PC-9 (cell line): ENCODE measurements at regions not wholly inside any gene's neighbourhood (a gene's known extent, or its start where the extent isn't known, plus 50 kb on each side); places are given as distances from the start of the nearest gene placed in this dataset.

Experiments
- BruUV-seq: library from RNA; stranded (reverse); fragments of 400-500 nt; replicated peaks from 2 replicates; lab custom pipeline; 2021; lab: Mats Ljungman, UMichigan
- CTCF ChIA-PET: fragments of 300-600 bp; sonication (Branson Sonifier 250); formaldehyde crosslinking; loops from one replicate; lab custom pipeline; 2022; ENCODE audit warnings: antibody characterized with exemption; lab: Charles Lee
- POLR2A ChIA-PET: fragments of 300-600 bp; sonication (Branson Sonifier 250); formaldehyde crosslinking; loops from one replicate; lab custom pipeline; 2022; ENCODE audit warnings: antibody characterized with exemption; ENCODE audit not compliant: unreplicated experiment; lab: Charles Lee
- DNase-seq, 2 experiments: peaks; one replicate each; pipeline versions ENCODE4 v3.0.0 to v3.0.0-alpha.2; 2015 to 2022; ENCODE audit warnings: mixed read lengths in 1 of 2
- H2AFZ ChIP-seq: fragments of 200-600 bp; sonication (generic); 2 replicates; pipeline ENCODE4 v1.8.1; 2017; ENCODE audit warnings: antibody characterized with exemption
- H3F3A ChIP-seq: fragments of 200-600 bp; sonication (generic); 2 replicates; pipeline ENCODE4 v1.8.1; 2017; ENCODE audit warnings: antibody characterized with exemption, mild to moderate bottlenecking, low read depth; ENCODE audit not compliant: insufficient read depth
- H3K27ac ChIP-seq: fragments of 200-600 bp; sonication (generic); 2 replicates; pipeline ENCODE4 v1.6.1; 2016; ENCODE audit warnings: mixed run types
- H3K27me3 ChIP-seq: fragments of 200-600 bp; sonication (generic); 2 replicates; pipeline ENCODE4 v1.6.1; 2016; ENCODE audit warnings: low read depth, mixed run types; ENCODE audit not compliant: insufficient read depth
- H3K36me3 ChIP-seq: fragments of 200-600 bp; sonication (generic); 2 replicates; pipeline ENCODE4 v1.6.1; 2016; ENCODE audit warnings: low read depth, mixed run types
- H3K4me1 ChIP-seq: fragments of 200-600 bp; sonication (generic); replicated peaks from 2 replicates; pipeline ENCODE4 v1.6.1; 2016; ENCODE audit warnings: mixed run types; ENCODE audit not compliant: insufficient read depth
- H3K4me2 ChIP-seq: fragments of 200-600 bp; sonication (generic); 2 replicates; pipeline ENCODE4 v1.6.1; 2017; ENCODE audit warnings: mixed run types
- H3K4me3 ChIP-seq: fragments of 200-600 bp; sonication (generic); 2 replicates; pipeline ENCODE4 v1.6.1; 2016; ENCODE audit warnings: mixed run types
- H3K79me2 ChIP-seq: fragments of 200-600 bp; sonication (generic); 2 replicates; pipeline ENCODE4 v1.6.1; 2017; ENCODE audit warnings: low read depth, mixed run types
- H3K9me2 ChIP-seq: fragments of 200-600 bp; sonication (generic); 2 replicates; pipeline ENCODE4 v1.8.1; 2017; ENCODE audit warnings: mild to moderate bottlenecking; ENCODE audit not compliant: insufficient read depth
- H3K9me3 ChIP-seq: fragments of 200-600 bp; sonication (generic); 2 replicates; pipeline ENCODE4 v1.8.1; 2016; ENCODE audit warnings: low read depth; ENCODE audit not compliant: insufficient read depth
- H4K20me1 ChIP-seq: fragments of 200-600 bp; sonication (generic); 2 replicates; pipeline ENCODE4 v1.8.1; 2017; ENCODE audit not compliant: insufficient read depth
- EZH2 ChIP-seq: fragments of 200-600 bp; sonication (generic); IDR thresholded peaks from 2 replicates; pipeline ENCODE4 v1.8.0; 2017; ENCODE audit warnings: antibody characterized with exemption, low read depth
- intact Hi-C: fragments of 100-400 bp; cut with micrococcal nuclease; formaldehyde crosslinking; loops from one replicate; pipeline ENCODE4 v1.10.0; 2022; ENCODE audit not compliant: unreplicated experiment
- TF ChIP-seq, protein P1 (sequence below): fragments of 200-600 bp; sonication (generic); conservative IDR thresholded peaks from 2 replicates; pipeline ENCODE4 v1.6.1; 2017; ENCODE audit warnings: mixed run types, antibody characterized with exemption, mild to moderate bottlenecking, moderate library complexity

DNA sequence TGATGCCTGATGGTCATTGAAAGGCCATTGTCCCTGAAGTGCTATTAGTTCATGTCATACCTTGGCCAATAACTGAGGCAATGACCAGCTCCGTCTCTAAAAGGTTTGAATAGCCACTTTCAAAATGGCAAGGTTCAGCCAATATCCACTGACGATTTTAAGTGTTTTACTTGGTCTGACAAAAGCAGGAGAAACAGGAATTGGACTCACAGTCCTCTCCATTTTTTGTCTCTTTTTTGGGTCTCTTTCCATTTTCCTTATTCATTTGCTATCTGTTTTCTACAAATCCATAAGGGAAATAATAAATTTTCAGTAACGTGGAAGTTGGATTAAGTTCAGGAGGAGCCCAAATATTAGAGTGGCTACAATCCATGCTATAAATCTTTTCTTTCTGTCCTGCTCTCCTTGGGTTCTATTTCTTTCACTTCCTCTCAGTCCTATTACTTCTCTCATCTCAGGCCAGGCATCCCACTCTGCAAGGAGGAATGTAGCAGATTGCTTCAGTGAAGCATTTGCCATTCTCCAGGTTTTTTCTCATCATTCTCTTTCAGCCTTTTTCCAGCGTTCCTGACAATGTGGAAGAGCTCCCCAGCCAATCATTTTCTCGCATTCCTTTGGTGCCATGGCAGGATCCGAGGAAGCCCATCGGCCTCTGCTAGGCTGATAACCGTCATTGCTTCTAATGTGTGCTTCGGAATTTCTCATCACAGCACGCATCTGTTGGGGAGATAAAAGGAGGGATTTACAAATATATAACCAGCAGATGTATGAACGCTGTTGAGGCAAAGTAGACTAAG, 414.5 kb downstream of the ADGRL2 start:
- Histone ChIP-seq H3K36me3 (no peaks in the 10 kb centered on the region), H3K27ac (no peak overlapping the region), H3K4me1 (no peaks in the 10 kb centered on the region), H3K9me2 (no peaks in the 10 kb centered on the region), H3K4me2 (no peak overlapping the region), H2AFZ (no peak overlapping the region), H3F3A (no peaks in the 10 kb centered on the region), H3K9me3 (no peaks in the 10 kb centered on the region), H3K27me3 (no peaks in the 10 kb centered on the region), H3K4me3 (no peak overlapping the region), H4K20me1 (no peaks in the 10 kb centered on the region), H3K79me2 (no peaks in the 10 kb centered on the region)
- intact Hi-C loops, result no loop called here
- TF ChIP-seq EZH2, result no peak
- TF ChIP-seq, protein P1, sequence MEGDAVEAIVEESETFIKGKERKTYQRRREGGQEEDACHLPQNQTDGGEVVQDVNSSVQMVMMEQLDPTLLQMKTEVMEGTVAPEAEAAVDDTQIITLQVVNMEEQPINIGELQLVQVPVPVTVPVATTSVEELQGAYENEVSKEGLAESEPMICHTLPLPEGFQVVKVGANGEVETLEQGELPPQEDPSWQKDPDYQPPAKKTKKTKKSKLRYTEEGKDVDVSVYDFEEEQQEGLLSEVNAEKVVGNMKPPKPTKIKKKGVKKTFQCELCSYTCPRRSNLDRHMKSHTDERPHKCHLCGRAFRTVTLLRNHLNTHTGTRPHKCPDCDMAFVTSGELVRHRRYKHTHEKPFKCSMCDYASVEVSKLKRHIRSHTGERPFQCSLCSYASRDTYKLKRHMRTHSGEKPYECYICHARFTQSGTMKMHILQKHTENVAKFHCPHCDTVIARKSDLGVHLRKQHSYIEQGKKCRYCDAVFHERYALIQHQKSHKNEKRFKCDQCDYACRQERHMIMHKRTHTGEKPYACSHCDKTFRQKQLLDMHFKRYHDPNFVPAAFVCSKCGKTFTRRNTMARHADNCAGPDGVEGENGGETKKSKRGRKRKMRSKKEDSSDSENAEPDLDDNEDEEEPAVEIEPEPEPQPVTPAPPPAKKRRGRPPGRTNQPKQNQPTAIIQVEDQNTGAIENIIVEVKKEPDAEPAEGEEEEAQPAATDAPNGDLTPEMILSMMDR, result no peak
- no TSS peak for BruUV-seq
- POLR2A ChIA-PET, result no interaction called here
- peak in 1 of 2 experiments; percentile 28 for DNase-seq
- CTCF ChIA-PET, result no interaction called here

GRCh38 chr1:82214606-82215005, 413.9 kb downstream of the ADGRL2 start:
- no peaks in the 10 kb centered on the region for H3K9me3 ChIP-seq
- no peaks in the 10 kb centered on the region for H4K20me1 ChIP-seq
- no peak for TF ChIP-seq EZH2
- TF ChIP-seq, protein P1, result no peak
- DNase-seq, result no peak
- intact Hi-C loops, result no loop called here
- no peak overlapping the region for H3K4me3 ChIP-seq
- H2AFZ ChIP-seq, result no peak overlapping the region
- no peaks in the 10 kb centered on the region for H3K27me3 ChIP-seq
- POLR2A ChIA-PET, result no interaction called here
- no peaks in the 10 kb centered on the region for H3K79me2 ChIP-seq
- CTCF ChIA-PET, result no interaction called here
- H3K4me2 ChIP-seq, result no peak overlapping the region
- H3K27ac ChIP-seq, result no peak overlapping the region
- no peaks in the 10 kb centered on the region for H3K4me1 ChIP-seq
- no peaks in the 10 kb centered on the region for H3K36me3 ChIP-seq
- H3F3A ChIP-seq, result no peaks in the 10 kb centered on the region
- no TSS peak for BruUV-seq
- no peaks in the 10 kb centered on the region for H3K9me2 ChIP-seq

GRCh38 chr1:82197606-82198005, 396.9 kb downstream of the ADGRL2 start:
- Histone ChIP-seq H3K9me2 (no peaks in the 10 kb centered on the region; the same call in 1 of the 2 replicates), H3K4me3 (no peak overlapping the region), H3K4me2 (no peak overlapping the region), H4K20me1 (no peaks in the 10 kb centered on the region), H2AFZ (no peak overlapping the region), H3K27me3 (no peaks in the 10 kb centered on the region), H3F3A (no peaks in the 10 kb centered on the region), H3K27ac (no peak overlapping the region), H3K36me3 (no peaks in the 10 kb centered on the region), H3K4me1 (no peaks in the 10 kb centered on the region), H3K79me2 (no peaks in the 10 kb centered on the region), H3K9me3 (no peaks in the 10 kb centered on the region)
- DNase-seq, result no peak
- intact Hi-C loops, result no loop called here
- TF ChIP-seq, protein P1, result no peak
- TF ChIP-seq EZH2, result no peak
- BruUV-seq, result no TSS peak
- CTCF ChIA-PET, result no interaction called here
- POLR2A ChIA-PET, result no interaction called here
